GM23248 (cell line): ENCODE measurements at regions not wholly inside any gene's neighbourhood (a gene's known extent, or its start where the extent isn't known, plus 50 kb on each side); places are given as distances from the start of the nearest gene placed in this dataset.

ENCODE experiments used
- DNase-seq: peaks from one replicate; pipeline ENCODE4 v3.0.0-alpha.2; 2015
- H2AFZ ChIP-seq: fragments of 200-600 bp; sonication (generic); 2 replicates; pipeline ENCODE4 v1.6.1; 2016; ENCODE audit warnings: antibody characterized with exemption
- H3F3A ChIP-seq: fragments of 200-600 bp; sonication (generic); 2 replicates; pipeline ENCODE4 v1.6.1; 2016; ENCODE audit warnings: mild to moderate bottlenecking, antibody characterized with exemption, mixed run types; ENCODE audit not compliant: insufficient read depth
- H3K27ac ChIP-seq: fragments of 200-600 bp; sonication (generic); 2 replicates; pipeline ENCODE4 v1.5.1; 2016; ENCODE audit warnings: mild to moderate bottlenecking
- H3K27me3 ChIP-seq: fragments of 200-600 bp; sonication (generic); replicated peaks from 2 replicates; pipeline ENCODE4 v1.6.1; 2016; ENCODE audit warnings: mild to moderate bottlenecking; ENCODE audit not compliant: insufficient read depth
- H3K36me3 ChIP-seq: fragments of 200-600 bp; sonication (generic); 2 replicates; pipeline ENCODE4 v1.6.1; 2016; ENCODE audit warnings: low read depth, mild to moderate bottlenecking
- H3K4me1 ChIP-seq: fragments of 200-600 bp; sonication (generic); 2 replicates; pipeline ENCODE4 v1.6.1; 2016; ENCODE audit warnings: mild to moderate bottlenecking; ENCODE audit not compliant: insufficient read depth
- H3K4me2 ChIP-seq: fragments of 200-600 bp; sonication (generic); one replicate; pipeline ENCODE4 v1.6.1; 2016; ENCODE audit warnings: mild to moderate bottlenecking; ENCODE audit not compliant: unreplicated experiment
- H3K4me3 ChIP-seq: fragments of 200-600 bp; sonication (generic); 2 replicates; pipeline ENCODE4 v1.5.1; 2016; ENCODE audit warnings: mild to moderate bottlenecking
- H3K79me2 ChIP-seq: fragments of 200-600 bp; sonication (generic); 2 replicates; pipeline ENCODE4 v1.6.1; 2016; ENCODE audit warnings: mild to moderate bottlenecking; ENCODE audit not compliant: insufficient read depth
- H3K9ac ChIP-seq: fragments of 200-600 bp; sonication (generic); 2 replicates; pipeline ENCODE4 v1.6.1; 2016; ENCODE audit warnings: mild to moderate bottlenecking
- H3K9me2 ChIP-seq: fragments of 200-600 bp; sonication (generic); 2 replicates; pipeline ENCODE4 v1.6.1; 2016; ENCODE audit warnings: mixed run types, mild to moderate bottlenecking, moderate library complexity; ENCODE audit not compliant: insufficient read depth
- H3K9me3 ChIP-seq: fragments of 200-600 bp; sonication (generic); one replicate; pipeline ENCODE4 v1.6.1; 2017; ENCODE audit warnings: low read depth
- H4K20me1 ChIP-seq: fragments of 200-600 bp; sonication (generic); 2 replicates; pipeline ENCODE4 v1.6.0; 2016; ENCODE audit not compliant: insufficient read depth
- EZH2 ChIP-seq: fragments of 200-600 bp; sonication (generic); IDR thresholded peaks from 2 replicates; pipeline ENCODE4 v1.6.1; 2018; ENCODE audit warnings: antibody characterized with exemption, mild to moderate bottlenecking; ENCODE audit not compliant: insufficient read depth, poor library complexity, severe bottlenecking
- EZH2phosphoT487 ChIP-seq: fragments of 200-600 bp; sonication (generic); IDR thresholded peaks from 2 replicates; pipeline ENCODE4 v1.6.1; 2018; ENCODE audit warnings: antibody characterized with exemption, moderate library complexity, mild to moderate bottlenecking, low read depth; ENCODE audit not compliant: insufficient read depth
- WGBS, 2 experiments: methylation state at CpG; one replicate each; pipeline ENCODE4 v1.1.6; 2015 to 2017; ENCODE audit warnings: low lambda C conversion rate in 2 of 2, low coverage in 1 of 2; ENCODE audit errors: missing lambda C conversion rate in 2 of 2; 5-methylcytosine and 5-hydroxymethylcytosine counted together
- in situ Hi-C: fragments of 300-500 bp; cut with MboI; formaldehyde crosslinking; loops from 2 replicates; pipeline ENCODE4 v1.15.0; 2020

- Histone ChIP-seq H3K9ac (no peak overlapping the region), H3K36me3 (no peaks in the 10 kb centered on the region), H3K27ac (no peak overlapping the region), H3F3A (peaks cover 7% of the 10 kb centered on the region), H2AFZ (no peak overlapping the region), H3K27me3 (peaks cover 20% of the 10 kb centered on the region), H3K4me1 (no peaks in the 10 kb centered on the region), H4K20me1 (no peaks in the 10 kb centered on the region), H3K4me3 (no peak overlapping the region), H3K9me3 (no peaks in the 10 kb centered on the region), H3K4me2 (no peak overlapping the region), H3K79me2 (no peaks in the 10 kb centered on the region), H3K9me2 (no peaks in the 10 kb centered on the region)
- DNase-seq, result no peak
- in situ Hi-C loops, result no loop called here
- TF ChIP-seq EZH2 (no peak), EZH2phosphoT487 (no peak)
- 87% methylated on average over 12 of the region's 12 CpGs for WGBS, 2 experiments
These were observed 265.9 kb downstream of the TFCP2L1 start for GRCh38 chr2:121019071-121019470.

- H3K27me3 ChIP-seq, result peaks cover 20% of the 10 kb centered on the region
- no peaks in the 10 kb centered on the region for H3K79me2 ChIP-seq
- H3K36me3 ChIP-seq, result no peaks in the 10 kb centered on the region
- no peak overlapping the region for H3K27ac ChIP-seq
- no peak overlapping the region for H3K9ac ChIP-seq
- H3K4me1 ChIP-seq, result no peaks in the 10 kb centered on the region
- H2AFZ ChIP-seq, result no peak overlapping the region
- H3F3A ChIP-seq, result peaks cover 10% of the 10 kb centered on the region
- H3K9me2 ChIP-seq, result no peaks in the 10 kb centered on the region
- H3K4me3 ChIP-seq, result no peak overlapping the region
- no peak for DNase-seq
- in situ Hi-C loops, result no loop called here
- TF ChIP-seq EZH2 (no peak), EZH2phosphoT487 (no peak)
- H3K9me3 ChIP-seq, result no peaks in the 10 kb centered on the region
- no peaks in the 10 kb centered on the region for H4K20me1 ChIP-seq
- WGBS, 2 experiments, result 71 to 79% methylated on average over 7 of the region's 7 CpGs
- H3K4me2 ChIP-seq, result no peak overlapping the region
These were observed 265.2 kb downstream of the TFCP2L1 start for GRCh38 chr2:121019756-121020155.

- Histone ChIP-seq H3K4me1 (no peaks in the 10 kb centered on the region), H3K36me3 (no peaks in the 10 kb centered on the region), H3K9ac (no peak overlapping the region), H4K20me1 (no peaks in the 10 kb centered on the region), H3K4me3 (no peak overlapping the region), H3K9me2 (no peaks in the 10 kb centered on the region), H3K27me3 (peaks cover 18% of the 10 kb centered on the region), H3K27ac (no peak overlapping the region), H3K9me3 (no peaks in the 10 kb centered on the region), H3K4me2 (no peak overlapping the region), H3K79me2 (no peaks in the 10 kb centered on the region), H3F3A (peaks cover 15% of the 10 kb centered on the region), H2AFZ (no peak overlapping the region)
- DNase-seq, result no peak
- TF ChIP-seq EZH2, result no peak
- TF ChIP-seq EZH2phosphoT487, result no peak
- in situ Hi-C loops, result no loop called here
- 28 to 30% methylated on average over 7 of the region's 7 CpGs for WGBS, 2 experiments
These were observed 263.3 kb downstream of the TFCP2L1 start for GRCh38 chr2:121021685-121022084.

- no peaks in the 10 kb centered on the region for H3K36me3 ChIP-seq
- H4K20me1 ChIP-seq, result no peaks in the 10 kb centered on the region
- no peaks in the 10 kb centered on the region for H3K9me3 ChIP-seq
- H3K4me3 ChIP-seq, result no peak overlapping the region
- peaks cover 63% of the 10 kb centered on the region for H3K27me3 ChIP-seq
- H2AFZ ChIP-seq, result no peak overlapping the region
- peaks cover 13% of the 10 kb centered on the region for H3F3A ChIP-seq
- H3K4me2 ChIP-seq, result no peak overlapping the region
- in situ Hi-C loops, result no loop called here
- H3K9me2 ChIP-seq, result no peaks in the 10 kb centered on the region
- no peaks in the 10 kb centered on the region for H3K4me1 ChIP-seq
- H3K27ac ChIP-seq, result no peak overlapping the region
- TF ChIP-seq EZH2, result no peak
- no peak for TF ChIP-seq EZH2phosphoT487
- no peaks in the 10 kb centered on the region for H3K79me2 ChIP-seq
- DNase-seq, result no peak
- WGBS, 2 experiments, result 27 to 39% methylated on average over 1 of the region's 1 CpG
- no peak overlapping the region for H3K9ac ChIP-seq
These were observed 256.4 kb downstream of the TFCP2L1 start for GRCh38 chr2:121028577-121028976.

- in situ Hi-C loops, result no loop called here
- no peak overlapping the region for H3K27ac ChIP-seq
- H3K4me2 ChIP-seq, result no peak overlapping the region
- no peaks in the 10 kb centered on the region for H3K79me2 ChIP-seq
- no peaks in the 10 kb centered on the region for H4K20me1 ChIP-seq
- 51 to 62% methylated on average over 3 of the region's 3 CpGs for WGBS, 2 experiments
- no peak overlapping the region for H3K9ac ChIP-seq
- no peaks in the 10 kb centered on the region for H3K4me1 ChIP-seq
- H3K36me3 ChIP-seq, result no peaks in the 10 kb centered on the region
- H3K9me2 ChIP-seq, result no peaks in the 10 kb centered on the region
- no peaks in the 10 kb centered on the region for H3K9me3 ChIP-seq
- no peak overlapping the region for H2AFZ ChIP-seq
- no peaks in the 10 kb centered on the region for H3F3A ChIP-seq
- no peak for DNase-seq
- TF ChIP-seq EZH2 (no peak), EZH2phosphoT487 (no peak)
- H3K4me3 ChIP-seq, result no peak overlapping the region
- peaks cover 81% of the 10 kb centered on the region for H3K27me3 ChIP-seq
These were observed 254.5 kb downstream of the TFCP2L1 start for GRCh38 chr2:121030523-121030922.
